Omental fat pad (tissue), 3 donors: ENCODE measurements at regions not wholly inside any gene's neighbourhood (a gene's known extent, or its start where the extent isn't known, plus 50 kb on each side); places are given as distances from the start of the nearest gene placed in this dataset.
"Not testable (repeated sequence)": the region's sequence is repeated elsewhere in the genome, so short reads cannot be mapped to it uniquely, and the experiment has no call there.

Experiments used
- ATAC-seq: fragments of 150-250 bp; one replicate; pipeline ENCODE4 v1.9.1; 2016; ENCODE audit warnings: mild to moderate bottlenecking, moderate library complexity; ENCODE audit not compliant: low FRiP score
- DNase-seq: peaks from one replicate; pipeline ENCODE4 v3.0.0-alpha.2; 2019; ENCODE audit warnings: low spot score
- TF ChIP-seq, protein P1 (sequence below), 3 donors: fragments of 450-650 bp; IDR thresholded peaks; one replicate each; pipeline ENCODE4 v1.5.1; 2016 to 2017; ENCODE audit warnings: antibody characterized with exemption in 3 of 3, mild to moderate bottlenecking in 3 of 3, moderate library complexity in 2 of 3

GRCh38 chr2:136314240-136314639 lies 196.3 kb upstream of the CXCR4 start:
- no peak for ATAC-seq
- no peak for DNase-seq
- TF ChIP-seq, protein P1, sequence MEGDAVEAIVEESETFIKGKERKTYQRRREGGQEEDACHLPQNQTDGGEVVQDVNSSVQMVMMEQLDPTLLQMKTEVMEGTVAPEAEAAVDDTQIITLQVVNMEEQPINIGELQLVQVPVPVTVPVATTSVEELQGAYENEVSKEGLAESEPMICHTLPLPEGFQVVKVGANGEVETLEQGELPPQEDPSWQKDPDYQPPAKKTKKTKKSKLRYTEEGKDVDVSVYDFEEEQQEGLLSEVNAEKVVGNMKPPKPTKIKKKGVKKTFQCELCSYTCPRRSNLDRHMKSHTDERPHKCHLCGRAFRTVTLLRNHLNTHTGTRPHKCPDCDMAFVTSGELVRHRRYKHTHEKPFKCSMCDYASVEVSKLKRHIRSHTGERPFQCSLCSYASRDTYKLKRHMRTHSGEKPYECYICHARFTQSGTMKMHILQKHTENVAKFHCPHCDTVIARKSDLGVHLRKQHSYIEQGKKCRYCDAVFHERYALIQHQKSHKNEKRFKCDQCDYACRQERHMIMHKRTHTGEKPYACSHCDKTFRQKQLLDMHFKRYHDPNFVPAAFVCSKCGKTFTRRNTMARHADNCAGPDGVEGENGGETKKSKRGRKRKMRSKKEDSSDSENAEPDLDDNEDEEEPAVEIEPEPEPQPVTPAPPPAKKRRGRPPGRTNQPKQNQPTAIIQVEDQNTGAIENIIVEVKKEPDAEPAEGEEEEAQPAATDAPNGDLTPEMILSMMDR (IDR thresholded peaks at IDR 0.05), result no peak

DNA sequence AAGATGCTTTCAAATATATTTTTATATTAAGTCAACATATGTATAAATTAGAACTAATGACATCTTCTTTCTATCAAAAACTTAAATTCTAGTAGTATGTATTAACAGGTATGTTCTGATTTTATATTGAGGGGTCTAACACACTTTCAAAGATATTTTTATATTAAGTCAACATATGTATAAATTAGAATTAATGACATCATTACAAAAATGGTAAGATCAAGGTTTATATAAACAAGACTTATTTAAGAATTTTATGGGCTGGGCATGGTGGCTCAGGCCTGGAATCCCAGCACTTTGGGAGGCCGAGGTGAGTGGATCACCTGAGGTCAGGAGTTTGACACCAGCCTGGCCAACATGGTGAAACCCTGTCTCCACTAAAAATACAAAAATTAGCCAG lies 194.6 kb upstream of the CXCR4 start:
- ATAC-seq, result not testable (repeated sequence)

DNA sequence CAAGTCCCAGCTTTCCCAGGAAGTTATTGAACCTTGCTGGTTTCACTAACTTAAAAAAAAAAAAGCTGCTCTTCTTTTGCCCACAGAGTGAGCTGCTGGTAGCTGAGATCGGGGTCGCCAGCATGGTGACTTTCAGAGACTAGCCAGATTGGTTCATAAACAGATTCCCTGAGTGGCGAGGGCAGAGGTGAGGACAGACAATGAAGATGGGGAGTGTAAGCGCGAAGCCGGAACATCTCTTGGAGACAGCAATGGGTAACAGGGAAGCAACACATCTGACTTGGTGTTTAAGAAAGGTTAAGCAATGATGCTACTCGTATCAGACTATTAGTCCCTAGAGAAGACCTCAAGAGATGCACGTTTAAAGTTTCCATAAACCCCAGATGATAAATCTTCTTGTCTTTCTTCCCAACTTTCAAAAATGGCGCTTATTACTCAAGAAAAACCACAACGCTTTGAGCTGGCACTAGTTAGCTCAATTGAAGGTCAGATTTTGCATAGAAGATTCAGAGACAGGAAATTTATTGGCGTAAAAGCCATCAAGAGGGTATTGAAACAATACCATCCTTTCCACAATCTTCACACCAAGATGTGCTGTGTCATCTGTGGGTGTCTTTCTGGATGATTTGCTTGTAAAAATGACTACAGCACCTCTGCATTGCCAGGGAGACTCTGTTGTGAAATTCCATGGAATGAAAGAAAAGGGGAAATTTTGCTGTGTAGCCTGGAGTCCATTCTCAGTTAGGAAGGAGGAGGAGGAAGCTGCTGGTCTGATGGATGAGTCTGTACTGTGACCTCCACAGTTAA lies 193.1 kb upstream of the CXCR4 start:
- TF ChIP-seq, protein P1 (IDR thresholded peaks at IDR 0.05), result no peak
- no peak for DNase-seq
- ATAC-seq, result no peak

More for the DNA sequence above, 194.6 kb upstream of the CXCR4 start:
- DNase-seq, result not testable (repeated sequence)

GRCh38 chr2:136310005-136310495 lies 192.1 kb upstream of the CXCR4 start:
- TF ChIP-seq, protein P1 (IDR thresholded peaks at IDR 0.05), result no peak
- DNase-seq (no peak), ATAC-seq (no peak)

- no peak for ATAC-seq
- no peak for DNase-seq
- TF ChIP-seq, protein P1 (IDR thresholded peaks at IDR 0.05), result no peak
These were observed 190.7 kb upstream of the CXCR4 start for GRCh38 chr2:136308611-136309010.

DNA sequence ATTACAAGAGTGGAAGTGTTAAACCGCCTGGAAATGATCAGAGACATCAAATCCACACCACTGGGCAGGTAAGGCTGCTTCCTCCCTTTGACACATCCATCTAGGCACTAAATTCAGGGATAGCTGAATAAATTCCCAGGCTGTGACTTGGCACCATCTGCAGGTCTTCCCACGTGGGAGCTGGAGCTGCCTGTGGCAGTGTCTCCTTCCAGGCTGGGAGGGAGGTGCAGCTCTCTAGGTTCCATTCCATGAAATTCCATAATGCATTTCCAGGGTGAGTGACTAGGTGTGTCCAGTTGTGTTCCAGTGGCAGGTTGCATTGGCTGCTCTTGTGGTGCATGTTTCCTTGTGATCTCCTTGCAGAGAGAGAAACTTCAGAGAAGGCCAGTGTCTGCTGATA lies 188.9 kb upstream of the CXCR4 start:
- TF ChIP-seq, protein P1 (IDR thresholded peaks at IDR 0.05), result no peak
- ATAC-seq (no peak), DNase-seq (no peak)

GRCh38 chr2:136305517-136306192 lies 187.7 kb upstream of the CXCR4 start:
- no peak for DNase-seq
- TF ChIP-seq, protein P1 (IDR thresholded peaks at IDR 0.05), result no peak
- ATAC-seq, result no peak
